ENCODE measurements at regions not wholly inside any gene's neighbourhood (a gene's known extent, or its start where the extent isn't known, plus 50 kb on each side); places are given as distances from the start of the nearest gene placed in this dataset.

- DNase-seq = no peak
Measured at GRCh38 chr18:25805939-25806338, 284.5 kb downstream of the SS18 start.

GRCh38 chr18:25805323-25805722, 285.1 kb downstream of the SS18 start:
- no peak for DNase-seq

GRCh38 chr18:25799231-25799630, 291.2 kb downstream of the SS18 start:
- no peak for DNase-seq

- DNase-seq = no peak
Measured at GRCh38 chr18:25798046-25798445, 292.4 kb downstream of the SS18 start.

- no peak for DNase-seq
Measured at GRCh38 chr18:25795213-25795612, 295.2 kb downstream of the SS18 start.

GRCh38 chr18:25787276-25787675, 303.1 kb downstream of the SS18 start:
- no peak for DNase-seq

- no peak for DNase-seq
Measured at GRCh38 chr18:25786758-25787157, 303.7 kb downstream of the SS18 start.

- DNase-seq = no peak
Measured at GRCh38 chr18:25780105-25780504, 310.3 kb downstream of the SS18 start.

GRCh38 chr18:25771796-25772195, 318.6 kb downstream of the SS18 start:
- no peak for DNase-seq

- no peak for DNase-seq
Measured at GRCh38 chr18:25764777-25765176, 325.6 kb downstream of the SS18 start.

- no peak for DNase-seq
Measured at GRCh38 chr18:25759111-25759510, 331.3 kb downstream of the SS18 start.

- no peak for DNase-seq
Measured at GRCh38 chr18:25743646-25744151, 346.7 kb downstream of the SS18 start.

- no peak for DNase-seq
Measured at GRCh38 chr18:25739376-25739775, 351.0 kb downstream of the SS18 start.

GRCh38 chr18:25737710-25738311, 352.6 kb downstream of the SS18 start:
- DNase-seq = no peak

- DNase-seq = no peak
Measured at GRCh38 chr18:25736516-25736915, 353.9 kb downstream of the SS18 start.

- no peak for DNase-seq
Measured at GRCh38 chr18:25735459-25735858, 355.0 kb downstream of the SS18 start.

- no peak for DNase-seq
Measured at GRCh38 chr18:25734336-25734735, 356.1 kb downstream of the SS18 start.

- DNase-seq = no peak
Measured at GRCh38 chr18:25732862-25733261, 357.6 kb downstream of the SS18 start.

- no peak for DNase-seq
Measured at GRCh38 chr18:25729072-25729471, 361.3 kb downstream of the SS18 start.

- no peak for DNase-seq
Measured at GRCh38 chr18:25727281-25727985, 363.0 kb downstream of the SS18 start.

GRCh38 chr18:25726298-25726697, 364.1 kb downstream of the SS18 start:
- no peak for DNase-seq

GRCh38 chr18:25725501-25725900, 364.9 kb downstream of the SS18 start:
- DNase-seq = no peak

GRCh38 chr18:25724997-25725396, 365.4 kb downstream of the SS18 start:
- DNase-seq = no peak

- no peak for DNase-seq
Measured at GRCh38 chr18:25724121-25724520, 366.3 kb downstream of the SS18 start.

GRCh38 chr18:25713103-25713502, 361.1 kb upstream of the ZNF521 start:
- no peak for DNase-seq
